ENCODE measurements at regions not wholly inside any gene's neighbourhood (a gene's known extent, or its start where the extent isn't known, plus 50 kb on each side); places are given as distances from the start of the nearest gene placed in this dataset.

DNA sequence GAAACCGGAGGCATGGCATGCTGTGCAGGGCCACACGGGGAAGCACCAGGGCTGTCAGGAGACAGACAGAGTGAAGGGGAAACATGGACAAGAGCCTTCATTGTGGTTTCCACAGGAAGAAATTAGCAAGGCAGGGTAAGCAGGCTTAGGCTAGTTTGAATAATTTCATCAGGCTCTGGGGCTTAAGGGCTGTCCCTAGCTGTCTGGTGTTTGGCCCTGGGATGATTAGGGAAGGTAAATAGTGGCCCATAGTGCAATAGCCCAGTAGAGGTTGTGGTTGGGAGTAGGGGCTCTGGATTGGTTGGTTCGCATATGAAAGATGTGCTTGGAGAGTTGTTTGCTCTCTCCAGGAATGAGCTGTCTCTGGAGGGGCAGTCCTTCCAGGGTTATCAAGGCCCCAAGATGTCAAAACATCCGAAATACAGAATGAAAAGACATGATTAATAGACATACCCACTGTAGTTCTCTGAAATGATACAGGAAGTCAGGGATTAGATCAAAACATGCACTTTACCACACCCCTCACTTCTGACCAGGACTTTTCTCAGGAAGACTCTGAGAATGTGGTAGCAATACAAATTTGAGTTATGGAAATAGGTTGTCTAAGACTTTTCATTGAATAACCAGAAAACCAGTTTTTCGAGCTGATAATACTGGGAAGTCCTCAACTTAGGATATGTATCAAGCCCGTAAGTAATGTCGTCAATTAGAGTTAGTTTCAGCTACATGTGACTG, 224.9 kb upstream of the NFE2L3 start:
- ChIA-PET POLR2A (no interaction called here), CTCF (no interaction called here)
- Mint-ChIP-seq H3K27ac (no peak overlapping the region), H3K36me3 (ENCODE audit: low read depth) (no peaks in the 10 kb centered on the region), H3K4me1 (no peaks in the 10 kb centered on the region), H3K9me3 (peaks cover 3% of the 10 kb centered on the region), H3K27me3 (peaks cover 36% of the 10 kb centered on the region), H3K4me3 (no peak overlapping the region)
- intact Hi-C loops (cut with micrococcal nuclease): no loop called here
- ATAC-seq (ENCODE audit: low read depth) (no peak), DNase-seq (no peak)
- TF ChIP-seq, protein P1, sequence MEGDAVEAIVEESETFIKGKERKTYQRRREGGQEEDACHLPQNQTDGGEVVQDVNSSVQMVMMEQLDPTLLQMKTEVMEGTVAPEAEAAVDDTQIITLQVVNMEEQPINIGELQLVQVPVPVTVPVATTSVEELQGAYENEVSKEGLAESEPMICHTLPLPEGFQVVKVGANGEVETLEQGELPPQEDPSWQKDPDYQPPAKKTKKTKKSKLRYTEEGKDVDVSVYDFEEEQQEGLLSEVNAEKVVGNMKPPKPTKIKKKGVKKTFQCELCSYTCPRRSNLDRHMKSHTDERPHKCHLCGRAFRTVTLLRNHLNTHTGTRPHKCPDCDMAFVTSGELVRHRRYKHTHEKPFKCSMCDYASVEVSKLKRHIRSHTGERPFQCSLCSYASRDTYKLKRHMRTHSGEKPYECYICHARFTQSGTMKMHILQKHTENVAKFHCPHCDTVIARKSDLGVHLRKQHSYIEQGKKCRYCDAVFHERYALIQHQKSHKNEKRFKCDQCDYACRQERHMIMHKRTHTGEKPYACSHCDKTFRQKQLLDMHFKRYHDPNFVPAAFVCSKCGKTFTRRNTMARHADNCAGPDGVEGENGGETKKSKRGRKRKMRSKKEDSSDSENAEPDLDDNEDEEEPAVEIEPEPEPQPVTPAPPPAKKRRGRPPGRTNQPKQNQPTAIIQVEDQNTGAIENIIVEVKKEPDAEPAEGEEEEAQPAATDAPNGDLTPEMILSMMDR (IDR thresholded peaks at IDR 0.05): no peak

DNA sequence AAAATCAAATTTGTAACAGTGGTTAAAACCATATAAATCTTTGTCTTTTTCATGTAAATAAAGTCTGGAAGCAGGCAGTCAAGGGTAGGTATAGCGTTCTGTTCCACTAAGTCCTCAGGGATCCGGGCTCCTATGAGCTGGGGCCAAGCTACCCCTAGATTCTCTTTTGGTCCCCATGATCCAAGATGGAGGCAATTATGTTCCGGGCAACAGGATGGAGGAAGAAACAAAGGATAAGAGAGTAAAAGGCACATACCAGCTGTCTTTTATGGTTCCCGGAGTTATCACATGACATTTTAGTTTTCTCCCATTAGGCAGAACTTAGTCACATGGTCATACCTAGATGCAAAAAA, 224.4 kb upstream of the NFE2L3 start:
- no peak overlapping the region for H3K4me3 Mint-ChIP-seq
- no peaks in the 10 kb centered on the region for H3K36me3 Mint-ChIP-seq (ENCODE audit: low read depth)
- peaks cover 3% of the 10 kb centered on the region for H3K9me3 Mint-ChIP-seq
- no peak overlapping the region for H3K27ac Mint-ChIP-seq
- ChIA-PET CTCF (no interaction called here), POLR2A (no interaction called here)
- peaks cover 35% of the 10 kb centered on the region for H3K27me3 Mint-ChIP-seq
- TF ChIP-seq, protein P1 (IDR thresholded peaks at IDR 0.05): no peak
- no peak for DNase-seq
- H3K4me1 Mint-ChIP-seq: no peaks in the 10 kb centered on the region
- no peak for ATAC-seq (ENCODE audit: low read depth)
- intact Hi-C loops (cut with micrococcal nuclease): no loop called here

DNA sequence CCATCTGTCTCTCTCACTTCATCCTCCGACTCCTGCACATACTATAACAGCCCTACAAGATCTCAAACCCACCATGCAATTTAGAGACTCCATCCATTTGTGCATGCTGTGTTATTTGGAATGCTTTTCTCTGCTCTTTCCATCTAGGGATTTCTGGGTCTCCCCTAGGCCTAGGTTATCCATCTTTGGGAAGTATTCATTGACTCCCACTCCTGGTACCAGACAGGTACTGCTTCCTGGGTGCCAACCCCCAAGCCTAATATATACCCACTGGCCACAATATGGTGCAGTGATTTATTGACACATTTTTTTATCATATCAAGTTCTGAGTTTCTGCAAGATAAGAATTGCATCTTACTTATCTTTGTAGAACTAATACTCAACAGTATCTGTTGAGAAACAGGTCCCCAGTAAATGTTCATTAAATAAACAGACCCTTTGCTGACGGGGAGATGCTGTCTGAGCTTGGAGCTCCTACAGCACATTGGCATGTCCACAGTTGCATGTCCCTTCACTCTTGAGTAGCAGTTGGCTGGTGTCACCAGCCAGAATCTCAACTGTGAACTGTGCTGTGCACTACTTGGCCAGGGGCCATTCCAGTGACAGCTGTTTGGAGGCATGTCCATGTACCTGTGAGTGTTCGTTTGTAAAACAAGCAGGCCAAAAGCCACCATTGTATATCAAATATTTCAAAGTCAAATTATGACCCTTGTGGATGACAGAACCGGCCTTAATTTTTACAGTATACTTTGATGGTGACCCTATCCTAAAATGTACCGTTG, 223.3 kb upstream of the NFE2L3 start:
- ATAC-seq (ENCODE audit: low read depth): no peak
- Mint-ChIP-seq H3K27ac (no peak overlapping the region), H3K4me3 (no peak overlapping the region), H3K36me3 (ENCODE audit: low read depth) (no peaks in the 10 kb centered on the region), H3K27me3 (peaks cover 41% of the 10 kb centered on the region), H3K9me3 (peaks cover 14% of the 10 kb centered on the region), H3K4me1 (no peaks in the 10 kb centered on the region)
- ChIA-PET CTCF (no interaction called here), POLR2A (no interaction called here)
- intact Hi-C loops (cut with micrococcal nuclease): no loop called here
- TF ChIP-seq, protein P1 (IDR thresholded peaks at IDR 0.05): no peak
- no peak for DNase-seq

DNA sequence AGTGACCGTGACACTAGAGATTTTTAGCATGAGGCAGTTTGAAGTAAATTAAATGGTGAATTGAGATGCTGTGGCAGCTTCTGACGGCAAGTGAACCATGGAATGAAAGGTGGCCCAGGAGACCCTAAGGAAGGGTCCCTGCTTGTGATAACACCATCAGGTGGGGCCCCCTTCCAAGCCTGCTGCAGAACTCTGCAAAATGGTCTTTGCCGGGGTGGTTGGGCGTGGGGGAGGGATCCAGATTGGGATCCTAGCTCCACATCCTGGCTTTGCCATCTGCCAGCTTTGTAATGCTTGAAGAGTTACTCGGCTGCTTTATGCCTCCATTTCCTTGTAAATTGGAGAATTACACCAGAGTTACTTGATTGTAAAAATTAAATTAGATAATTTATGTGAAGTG, 222.6 kb upstream of the NFE2L3 start:
- no peak for ATAC-seq (ENCODE audit: low read depth)
- no peak for DNase-seq
- H3K4me1 Mint-ChIP-seq: no peaks in the 10 kb centered on the region
- H3K27me3 Mint-ChIP-seq: peaks cover 43% of the 10 kb centered on the region
- H3K9me3 Mint-ChIP-seq: peaks cover 21% of the 10 kb centered on the region
- intact Hi-C loops (cut with micrococcal nuclease): no loop called here
- POLR2A ChIA-PET: no interaction called here
- H3K27ac Mint-ChIP-seq: no peak overlapping the region
- CTCF ChIA-PET: no interaction called here
- H3K36me3 Mint-ChIP-seq (ENCODE audit: low read depth): no peaks in the 10 kb centered on the region
- TF ChIP-seq, protein P1 (IDR thresholded peaks at IDR 0.05): no peak
- H3K4me3 Mint-ChIP-seq: no peak overlapping the region

DNA sequence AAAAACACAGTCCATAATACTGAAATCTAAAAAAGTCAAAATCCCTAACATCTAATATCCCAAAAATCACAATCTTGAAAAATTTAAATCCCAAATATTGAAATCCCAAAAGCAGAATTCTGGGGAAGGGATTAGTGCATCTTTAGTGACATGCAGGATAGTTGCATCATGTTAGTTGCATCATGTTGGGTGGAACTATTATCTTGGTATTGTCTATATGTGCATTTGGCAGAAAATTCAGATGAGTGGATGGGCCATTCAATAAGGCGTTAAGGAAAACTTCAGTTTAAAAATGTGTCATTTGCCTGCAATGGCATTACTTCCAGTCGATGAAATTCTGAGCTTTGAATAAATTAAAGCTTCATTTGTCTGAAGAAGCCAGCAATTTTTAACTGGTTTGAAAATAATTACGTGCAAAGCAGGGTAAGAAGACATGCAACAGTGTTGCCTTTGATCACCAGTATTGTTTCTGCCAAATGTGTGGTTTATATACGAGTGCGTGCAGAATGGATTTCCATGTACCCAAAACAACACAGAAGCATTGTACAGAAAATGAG, 221.4 kb upstream of the NFE2L3 start:
- no peak overlapping the region for H3K4me3 Mint-ChIP-seq
- POLR2A ChIA-PET: no interaction called here
- CTCF ChIA-PET: no interaction called here
- H3K9me3 Mint-ChIP-seq: peaks cover 27% of the 10 kb centered on the region
- H3K27ac Mint-ChIP-seq: no peak overlapping the region
- H3K36me3 Mint-ChIP-seq (ENCODE audit: low read depth): no peaks in the 10 kb centered on the region
- no peaks in the 10 kb centered on the region for H3K4me1 Mint-ChIP-seq
- DNase-seq (no peak), ATAC-seq (ENCODE audit: low read depth) (no peak)
- intact Hi-C loops (cut with micrococcal nuclease): no loop called here
- H3K27me3 Mint-ChIP-seq: peaks cover 51% of the 10 kb centered on the region
- TF ChIP-seq, protein P1 (IDR thresholded peaks at IDR 0.05): no peak
